Suprapubic skin (tissue), 4 donors: ENCODE measurements at regions not wholly inside any gene's neighbourhood (a gene's known extent, or its start where the extent isn't known, plus 50 kb on each side); places are given as distances from the start of the nearest gene placed in this dataset.

Source experiments
- EP300 ChIP-seq: sonication (generic); formaldehyde crosslinking; IDR thresholded peaks from one replicate; pipeline ENCODE4 v1.6.1; 2017; ENCODE audit warnings: antibody characterized with exemption
- POLR2A ChIP-seq, 2 donors: fragments of 450-650 bp; IDR thresholded peaks; one replicate each; pipeline ENCODE4 v1.6.1; 2017; ENCODE audit warnings: antibody characterized with exemption in 2 of 2, mild to moderate bottlenecking in 2 of 2, moderate library complexity in 2 of 2
- POLR2AphosphoS5 ChIP-seq, 3 donors: sonication (generic); formaldehyde crosslinking; IDR thresholded peaks; one replicate each; pipeline ENCODE4 v1.6.1; 2017; ENCODE audit warnings: antibody characterized with exemption in 3 of 3
- TF ChIP-seq, protein P1 (sequence below), 2 donors: fragments of 200-600 bp in 1 of 2; fragments of 450-650 bp in 1 of 2; sonication (generic) in 1 of 2; IDR thresholded peaks; one replicate each; pipeline ENCODE4 v1.5.1; 2016 to 2019; ENCODE audit warnings: antibody characterized with exemption in 2 of 2, mild to moderate bottlenecking in 1 of 2, moderate library complexity in 1 of 2

DNA sequence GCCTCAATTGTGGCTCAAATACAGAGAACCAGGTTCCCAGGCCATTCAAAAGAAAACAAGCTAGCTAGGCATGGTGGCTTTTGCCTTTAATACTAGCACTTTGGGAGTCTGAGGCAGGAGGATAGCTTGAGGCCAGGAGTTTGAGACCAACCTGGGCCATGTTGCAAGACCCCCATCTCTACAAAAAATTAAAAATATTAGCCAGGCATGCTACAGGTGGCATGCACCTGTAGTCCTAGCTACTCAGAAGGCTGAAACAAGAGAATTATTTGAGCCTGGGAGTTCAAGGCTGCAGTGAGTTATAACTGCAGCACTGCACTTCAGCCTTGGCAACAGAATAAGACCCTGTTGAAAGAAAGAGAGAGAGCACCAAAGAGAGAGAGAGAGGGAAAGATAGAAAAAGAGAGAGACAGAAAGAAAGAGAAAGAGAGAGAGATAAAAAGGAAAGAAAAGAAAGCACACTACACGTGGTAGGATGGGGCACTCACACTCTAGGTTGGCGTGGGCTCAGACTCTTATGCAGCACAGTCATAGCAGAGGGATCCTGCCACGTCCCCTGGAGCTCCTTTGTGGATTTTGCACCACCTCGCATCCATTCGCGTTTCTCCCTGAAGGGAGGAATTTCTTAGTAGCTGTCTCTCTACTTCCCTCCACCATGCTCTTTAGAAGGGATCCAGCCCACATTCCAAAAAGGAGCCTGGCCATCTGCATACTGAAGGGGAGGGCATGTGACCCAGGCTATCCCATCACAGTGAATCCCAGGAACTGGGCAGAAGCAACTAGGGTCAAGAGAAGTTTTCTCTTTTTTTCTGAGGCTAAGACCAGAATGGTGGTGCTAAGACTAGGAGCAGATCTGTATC lies 789.9 kb downstream of the UQCRFS1 start:
- TF ChIP-seq POLR2A (IDR thresholded peaks at IDR 0.05) (no peak), POLR2AphosphoS5 (IDR thresholded peaks at IDR 0.05) (no peak), EP300 (no peak)
- TF ChIP-seq, protein P1, sequence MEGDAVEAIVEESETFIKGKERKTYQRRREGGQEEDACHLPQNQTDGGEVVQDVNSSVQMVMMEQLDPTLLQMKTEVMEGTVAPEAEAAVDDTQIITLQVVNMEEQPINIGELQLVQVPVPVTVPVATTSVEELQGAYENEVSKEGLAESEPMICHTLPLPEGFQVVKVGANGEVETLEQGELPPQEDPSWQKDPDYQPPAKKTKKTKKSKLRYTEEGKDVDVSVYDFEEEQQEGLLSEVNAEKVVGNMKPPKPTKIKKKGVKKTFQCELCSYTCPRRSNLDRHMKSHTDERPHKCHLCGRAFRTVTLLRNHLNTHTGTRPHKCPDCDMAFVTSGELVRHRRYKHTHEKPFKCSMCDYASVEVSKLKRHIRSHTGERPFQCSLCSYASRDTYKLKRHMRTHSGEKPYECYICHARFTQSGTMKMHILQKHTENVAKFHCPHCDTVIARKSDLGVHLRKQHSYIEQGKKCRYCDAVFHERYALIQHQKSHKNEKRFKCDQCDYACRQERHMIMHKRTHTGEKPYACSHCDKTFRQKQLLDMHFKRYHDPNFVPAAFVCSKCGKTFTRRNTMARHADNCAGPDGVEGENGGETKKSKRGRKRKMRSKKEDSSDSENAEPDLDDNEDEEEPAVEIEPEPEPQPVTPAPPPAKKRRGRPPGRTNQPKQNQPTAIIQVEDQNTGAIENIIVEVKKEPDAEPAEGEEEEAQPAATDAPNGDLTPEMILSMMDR (IDR thresholded peaks at IDR 0.05) = no peak
